HepG2 (cell line): ENCODE measurements at regions not wholly inside any gene's neighbourhood (a gene's known extent, or its start where the extent isn't known, plus 50 kb on each side); places are given as distances from the start of the nearest gene placed in this dataset.

Experiments used
- CTCF ChIP-seq: sonication (generic); formaldehyde crosslinking; IDR thresholded peaks from 2 replicates; pipeline ENCODE4 v1.5.0; 2020; ENCODE audit warnings: mild to moderate bottlenecking, missing genetic modification reagents, moderate library complexity
- FIP1L1 ChIP-seq: fragments of 200-400 bp; formaldehyde crosslinking; IDR thresholded peaks from 2 replicates; pipeline ENCODE4 v1.6.1; 2018; ENCODE audit warnings: low read depth, mild to moderate bottlenecking, low read length, moderate library complexity, borderline replicate concordance; ENCODE audit not compliant: insufficient read depth
- HCFC1 ChIP-seq: fragments of 150-350 bp; IDR thresholded peaks from 2 replicates; pipeline ENCODE4 v1.6.1; 2014; ENCODE audit warnings: low read depth, low read length
- HNF1B ChIP-seq: sonication (generic); formaldehyde crosslinking; IDR thresholded peaks from 2 replicates; pipeline ENCODE4 v1.5.1; 2020; ENCODE audit warnings: mild to moderate bottlenecking, moderate library complexity, missing genetic modification reagents
- HOXD1 ChIP-seq: sonication (generic); formaldehyde crosslinking; IDR thresholded peaks from 2 replicates; pipeline ENCODE4 v1.5.0; 2020; ENCODE audit warnings: missing genetic modification reagents
- PHF20 ChIP-seq: sonication (generic); formaldehyde crosslinking; IDR thresholded peaks from 2 replicates; pipeline ENCODE4 v1.5.0; 2020; ENCODE audit warnings: mild to moderate bottlenecking, missing genetic modification reagents
- ZNF10 ChIP-seq: sonication (generic); formaldehyde crosslinking; IDR thresholded peaks from 2 replicates; pipeline ENCODE4 v1.4.0; 2020; ENCODE audit warnings: mild to moderate bottlenecking, low read depth, missing genetic modification reagents, borderline replicate concordance
- ZNF670 ChIP-seq: sonication (generic); formaldehyde crosslinking; IDR thresholded peaks from 2 replicates; pipeline ENCODE4 v1.8.0; 2022; ENCODE audit warnings: mild to moderate bottlenecking, missing genetic modification reagents, borderline replicate concordance
- ZNF678 ChIP-seq: sonication (generic); formaldehyde crosslinking; IDR thresholded peaks from 2 replicates; pipeline ENCODE4 v1.4.0; 2020; ENCODE audit warnings: mild to moderate bottlenecking, missing genetic modification reagents
- ZNF879 ChIP-seq: sonication (generic); formaldehyde crosslinking; IDR thresholded peaks from 2 replicates; pipeline ENCODE4 v1.8.1; 2023; ENCODE audit warnings: missing genetic modification reagents
- ZSCAN25 ChIP-seq: sonication (generic); formaldehyde crosslinking; IDR thresholded peaks from 2 replicates; pipeline ENCODE4 v1.8.0; 2022; ENCODE audit warnings: mild to moderate bottlenecking, missing genetic modification reagents
- TF ChIP-seq, protein P1 (sequence below): IDR thresholded peaks from 2 replicates; pipeline ENCODE4 v1.6.1; 2016; ENCODE audit warnings: low read depth
- TF ChIP-seq, protein P2 (sequence below): IDR thresholded peaks from 2 replicates; pipeline ENCODE4 v1.6.1; 2016; ENCODE audit warnings: low read depth, borderline replicate concordance

DNA sequence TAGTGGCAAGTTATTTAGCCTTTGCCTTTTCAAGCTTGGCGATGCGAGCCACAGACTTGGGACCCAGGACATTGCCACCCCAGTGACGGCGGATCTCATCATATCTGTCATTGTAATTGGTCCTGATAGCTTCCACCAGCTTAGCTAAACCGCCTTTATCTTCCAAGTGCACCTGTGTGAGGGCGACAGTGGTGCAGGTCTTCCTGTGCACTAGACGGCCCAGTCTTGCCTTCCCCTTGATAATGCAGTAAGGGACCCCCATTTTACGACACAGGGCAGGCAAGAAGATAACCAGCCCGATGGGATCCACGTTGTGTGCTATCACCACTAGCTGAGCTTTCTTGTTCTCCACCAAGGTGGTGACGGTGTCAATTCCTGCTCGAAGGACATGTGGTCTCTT is 99.6 kb upstream of the ITGB1 start:
- TF ChIP-seq ZNF879 (CRISPR knock-in tag) (no peak), HCFC1 (no peak), ZSCAN25 (CRISPR knock-in tag) (no peak), PHF20 (no peak), CTCF (CRISPR knock-in tag) (no peak), HNF1B (CRISPR knock-in tag) (no peak), ZNF10 (CRISPR knock-in tag) (no peak), ZNF678 (no peak), FIP1L1 (no peak), ZNF670 (CRISPR knock-in tag) (no peak), HOXD1 (no peak)
- TF ChIP-seq, protein P1, sequence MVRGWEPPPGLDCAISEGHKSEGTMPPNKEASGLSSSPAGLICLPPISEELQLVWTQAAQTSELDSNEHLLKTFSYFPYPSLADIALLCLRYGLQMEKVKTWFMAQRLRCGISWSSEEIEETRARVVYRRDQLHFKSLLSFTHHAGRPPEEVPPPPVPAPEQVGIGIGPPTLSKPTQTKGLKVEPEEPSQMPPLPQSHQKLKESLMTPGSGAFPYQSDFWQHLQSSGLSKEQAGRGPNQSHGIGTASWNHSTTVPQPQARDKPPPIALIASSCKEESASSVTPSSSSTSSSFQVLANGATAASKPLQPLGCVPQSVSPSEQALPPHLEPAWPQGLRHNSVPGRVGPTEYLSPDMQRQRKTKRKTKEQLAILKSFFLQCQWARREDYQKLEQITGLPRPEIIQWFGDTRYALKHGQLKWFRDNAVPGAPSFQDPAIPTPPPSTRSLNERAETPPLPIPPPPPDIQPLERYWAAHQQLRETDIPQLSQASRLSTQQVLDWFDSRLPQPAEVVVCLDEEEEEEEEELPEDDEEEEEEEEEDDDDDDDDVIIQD (CRISPR knock-in tag) = no peak
- TF ChIP-seq, protein P2, sequence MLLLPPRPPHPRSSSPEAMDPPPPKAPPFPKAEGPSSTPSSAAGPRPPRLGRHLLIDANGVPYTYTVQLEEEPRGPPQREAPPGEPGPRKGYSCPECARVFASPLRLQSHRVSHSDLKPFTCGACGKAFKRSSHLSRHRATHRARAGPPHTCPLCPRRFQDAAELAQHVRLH = no peak
